ENCODE measurements at regions not wholly inside any gene's neighbourhood (a gene's known extent, or its start where the extent isn't known, plus 50 kb on each side); places are given as distances from the start of the nearest gene placed in this dataset.
"Not testable (repeated sequence)": the region's sequence is repeated elsewhere in the genome, so short reads cannot be mapped to it uniquely, and the experiment has no call there.

DNA sequence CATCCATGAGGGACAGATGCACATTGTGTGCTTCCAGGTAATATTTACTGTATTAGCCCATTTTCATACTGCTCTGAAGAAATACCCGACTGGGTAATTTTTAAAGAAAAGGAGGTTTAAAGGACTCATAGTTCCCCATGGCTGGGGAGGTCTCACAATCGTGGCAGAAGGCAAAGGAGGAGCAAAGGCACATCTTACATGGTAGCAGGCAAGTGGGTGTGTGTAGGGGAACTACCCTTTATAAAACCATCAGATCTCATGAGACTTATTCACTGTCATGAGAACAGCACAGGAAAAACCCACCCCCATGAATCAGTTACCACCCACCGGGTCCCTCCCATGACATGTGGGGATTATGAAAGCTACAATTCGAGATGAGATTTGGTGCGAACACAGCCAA lies 148.8 kb upstream of the FBXL17 start:
- DNase-seq (ENCODE audit: low read depth in 2 of 2), result no peak

DNA sequence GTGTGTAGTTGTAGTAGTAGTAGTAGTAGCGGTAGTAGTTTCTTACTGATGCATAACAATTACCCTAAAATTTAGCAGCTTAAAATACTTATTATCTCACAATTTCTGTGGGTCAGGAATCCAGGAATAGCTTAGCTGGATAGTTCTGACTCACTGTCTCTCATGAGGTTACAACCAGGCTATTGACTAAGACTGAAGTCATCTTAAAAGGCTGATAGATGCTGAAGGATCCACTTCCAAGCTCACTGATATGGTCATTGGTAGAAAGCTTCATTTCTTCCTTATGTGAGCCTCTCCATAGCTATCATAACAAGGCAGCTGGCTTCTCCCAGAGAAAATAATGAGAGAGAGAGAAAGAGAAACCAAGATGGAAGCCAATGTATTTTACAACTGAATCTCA lies 147.5 kb upstream of the FBXL17 start:
- DNase-seq (ENCODE audit: low read depth in 2 of 2), result no peak

DNA sequence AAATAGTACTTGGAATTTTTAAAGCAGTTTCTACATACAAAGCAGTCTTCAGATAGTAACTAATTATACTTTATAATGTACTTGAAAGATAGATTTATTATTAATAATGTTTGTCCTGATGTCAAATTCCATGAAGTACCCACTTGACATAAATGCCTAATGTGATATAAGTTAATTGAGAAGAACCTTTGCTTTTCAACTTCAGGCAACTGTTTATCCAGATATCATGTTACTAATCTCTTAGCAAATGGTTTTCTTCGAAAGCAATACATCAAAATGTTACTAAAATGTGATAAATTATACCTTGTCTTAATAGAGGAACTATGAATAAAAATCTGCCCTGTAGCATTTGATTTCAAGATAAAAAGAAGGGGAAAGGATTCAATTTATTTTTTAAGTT lies 146.8 kb upstream of the FBXL17 start:
- no peak for DNase-seq (ENCODE audit: low read depth in 2 of 2)

DNA sequence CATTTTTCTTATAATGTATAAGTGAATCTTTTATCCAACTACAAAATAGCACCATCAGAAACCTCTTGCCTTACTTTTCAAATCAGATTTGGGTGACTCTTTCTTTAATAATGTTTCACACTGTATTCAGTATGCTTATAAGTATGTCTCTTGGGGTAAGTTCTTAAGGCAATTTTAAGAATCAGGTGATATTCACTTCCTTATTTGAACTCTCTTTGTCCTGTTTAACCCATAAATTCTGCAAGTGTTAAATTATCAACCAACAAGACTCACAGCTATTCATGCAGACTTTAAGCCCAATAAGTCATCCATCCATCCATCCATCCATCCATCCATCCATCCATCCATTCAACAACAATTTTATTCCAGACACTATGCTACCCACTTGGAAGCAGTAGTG lies 142.7 kb upstream of the FBXL17 start:
- no peak for DNase-seq (ENCODE audit: low read depth in 2 of 2)

DNA sequence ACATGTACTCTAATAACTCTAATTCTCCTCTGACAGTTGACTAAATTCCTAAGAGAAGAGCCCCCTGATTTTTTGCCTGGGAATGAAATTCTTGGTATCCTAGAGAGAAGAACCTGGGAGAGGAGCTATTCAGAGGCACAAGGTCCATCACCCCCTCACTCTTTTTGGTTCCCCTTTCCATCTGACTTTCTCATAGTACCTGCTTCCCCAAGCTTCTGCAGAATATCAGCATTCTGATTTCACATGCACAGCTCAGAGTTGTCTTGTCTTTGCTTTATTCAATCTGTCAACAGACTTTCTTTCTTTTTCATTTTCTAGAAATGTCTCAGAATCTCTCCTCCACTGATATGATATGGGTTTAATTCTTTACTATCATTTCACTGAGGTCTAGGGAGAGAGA lies 141.5 kb upstream of the FBXL17 start:
- DNase-seq (ENCODE audit: low read depth in 2 of 2), result no peak

DNA sequence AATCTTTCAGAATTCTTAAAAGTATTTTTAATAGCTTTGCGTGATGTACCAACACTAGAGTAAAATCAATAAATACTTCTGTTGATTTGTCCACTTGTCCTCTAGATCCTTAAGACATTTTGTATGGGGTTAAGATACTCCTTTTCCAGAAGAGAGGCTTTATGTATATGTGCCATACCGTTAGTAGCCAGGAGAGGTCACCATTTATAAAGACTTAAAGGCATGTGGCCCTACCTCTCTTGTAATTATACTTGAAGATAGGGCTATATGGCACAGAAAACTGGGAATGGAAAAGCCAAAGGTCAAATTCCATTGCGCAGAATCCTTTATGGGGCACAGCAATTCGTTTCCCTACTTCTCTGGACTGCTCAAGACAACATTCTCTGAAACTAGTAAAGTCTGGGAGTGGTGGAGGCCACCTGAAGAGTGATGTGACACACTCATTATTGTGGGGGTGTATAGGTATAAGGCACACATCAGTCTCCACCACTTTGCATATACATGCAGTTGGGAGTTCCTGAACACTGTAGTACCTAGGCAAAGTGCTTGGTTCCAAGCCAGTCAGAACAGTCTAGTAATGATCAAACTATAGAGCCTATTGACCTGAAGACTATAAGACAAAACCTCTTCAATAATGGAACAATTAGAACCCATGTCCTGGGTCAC lies 140.1 kb upstream of the FBXL17 start:
- no peak for DNase-seq (ENCODE audit: low read depth in 2 of 2)

DNA sequence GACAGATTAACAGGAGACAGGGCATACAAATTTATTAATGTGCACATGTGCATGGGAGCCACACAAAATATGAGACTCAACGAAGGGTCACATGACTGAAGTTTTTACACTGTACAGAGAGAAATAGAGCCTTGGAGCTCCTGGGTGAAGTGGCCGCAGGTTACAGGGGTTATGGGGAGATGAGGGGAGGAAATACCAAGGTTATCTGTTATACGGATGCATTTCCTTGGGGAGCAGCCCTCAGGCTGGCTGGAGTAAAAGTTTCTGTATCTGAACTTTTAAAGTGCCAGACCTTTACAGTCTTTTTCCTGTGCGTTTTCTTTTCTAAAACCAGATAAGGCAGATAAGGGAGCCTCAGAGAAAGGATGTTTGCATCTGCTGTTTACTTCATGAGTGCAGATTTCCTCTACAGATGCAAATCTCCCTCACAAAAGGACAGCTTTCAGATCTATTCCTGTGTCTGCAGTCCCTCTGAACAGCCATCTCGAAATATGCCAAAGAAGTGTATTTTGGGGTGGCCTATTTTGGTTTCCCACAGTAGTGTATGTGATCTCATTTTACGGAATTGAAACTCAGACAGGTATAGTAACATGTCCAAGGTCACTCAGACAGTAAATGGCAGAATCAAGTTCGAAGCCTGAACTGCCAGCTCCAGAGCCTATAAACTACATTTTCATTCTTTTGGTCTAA lies 139.3 kb upstream of the FBXL17 start:
- DNase-seq (ENCODE audit: low read depth in 2 of 2), result no peak

DNA sequence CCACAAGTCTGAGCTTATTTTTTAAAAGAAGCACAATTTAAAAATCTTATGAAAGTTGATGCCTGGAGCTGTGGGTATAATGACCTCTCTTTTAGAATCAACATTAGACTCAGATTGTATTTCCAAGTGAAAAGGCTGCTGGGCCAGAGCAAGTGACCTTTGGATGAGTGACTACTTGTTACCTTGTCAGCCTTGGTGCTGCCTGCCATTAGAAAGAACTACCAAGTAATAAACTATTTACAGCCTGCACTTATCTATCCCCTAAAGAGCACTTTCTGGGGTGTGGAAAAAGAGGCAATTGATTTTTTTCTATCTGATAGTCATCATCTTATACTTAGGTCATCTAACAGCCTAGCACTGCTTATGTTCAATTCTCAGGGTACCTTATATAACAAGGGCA lies 134.9 kb upstream of the FBXL17 start:
- DNase-seq (ENCODE audit: low read depth in 2 of 2), result no peak

DNA sequence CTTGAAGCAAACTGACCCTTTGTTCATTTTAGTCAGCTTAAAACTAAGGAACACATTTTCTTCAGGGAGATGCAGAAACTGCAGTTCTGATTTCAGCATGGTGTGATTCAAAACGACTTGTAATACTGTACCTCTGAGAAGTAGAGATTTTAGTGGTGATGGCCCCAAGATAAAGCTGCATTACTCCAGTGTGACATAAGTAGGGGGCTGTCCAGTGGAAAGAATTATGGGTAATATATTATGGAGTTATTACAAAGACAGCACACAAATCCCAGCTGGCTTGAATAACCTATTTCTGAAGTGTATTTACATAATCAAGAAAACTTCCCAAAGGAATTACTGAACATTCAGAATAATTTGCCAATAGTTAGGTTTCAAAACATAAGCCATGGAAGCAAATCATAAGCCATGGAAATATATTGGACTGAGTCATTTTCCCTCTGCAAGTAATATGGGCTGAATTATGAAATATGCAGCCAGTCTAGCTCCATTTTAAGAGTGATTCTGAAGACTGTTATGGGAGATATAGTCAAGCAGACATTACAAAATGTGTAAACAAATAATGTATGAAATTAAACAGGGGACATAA lies 133.7 kb upstream of the FBXL17 start:
- DNase-seq (ENCODE audit: low read depth in 2 of 2), result no peak

DNA sequence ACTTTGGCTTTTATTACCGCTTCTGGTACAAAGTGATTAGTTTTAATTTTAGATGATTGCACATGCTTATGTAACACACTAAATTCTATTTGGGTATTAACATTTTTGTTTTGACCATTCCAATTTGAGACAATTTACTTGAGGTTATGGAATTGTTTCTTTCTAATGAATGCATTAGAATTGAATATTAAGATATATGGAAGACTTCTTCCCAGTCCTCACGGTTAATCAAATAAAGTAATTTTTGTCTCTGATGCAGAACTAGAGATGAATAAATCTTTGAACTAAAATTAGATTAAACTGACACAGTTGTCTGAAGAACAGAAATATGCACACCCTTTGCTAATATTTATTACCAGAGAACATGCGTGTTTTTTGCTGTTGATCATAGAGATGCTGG lies 127.1 kb upstream of the FBXL17 start:
- no peak for DNase-seq (ENCODE audit: low read depth in 2 of 2)

DNA sequence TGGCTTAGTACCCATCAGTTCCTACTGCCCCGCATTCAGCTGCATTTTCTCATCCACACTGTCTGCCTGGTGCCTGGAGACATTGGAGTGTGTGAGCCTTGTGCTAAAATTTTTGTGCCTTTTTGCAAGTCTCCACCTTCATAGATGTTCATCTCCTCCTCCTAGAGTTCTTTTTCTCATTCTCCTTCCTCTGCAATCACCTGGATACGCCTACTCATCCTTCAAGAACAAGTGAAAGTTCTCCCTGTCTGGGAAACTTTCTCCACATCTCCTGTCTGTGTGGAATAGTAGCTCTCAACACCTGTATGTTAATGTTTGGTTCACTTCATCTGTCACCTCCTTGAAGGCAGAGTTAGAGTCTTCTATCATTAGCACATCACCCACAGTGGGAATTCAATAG lies 125.7 kb upstream of the FBXL17 start:
- DNase-seq (ENCODE audit: low read depth in 2 of 2), result no peak

DNA sequence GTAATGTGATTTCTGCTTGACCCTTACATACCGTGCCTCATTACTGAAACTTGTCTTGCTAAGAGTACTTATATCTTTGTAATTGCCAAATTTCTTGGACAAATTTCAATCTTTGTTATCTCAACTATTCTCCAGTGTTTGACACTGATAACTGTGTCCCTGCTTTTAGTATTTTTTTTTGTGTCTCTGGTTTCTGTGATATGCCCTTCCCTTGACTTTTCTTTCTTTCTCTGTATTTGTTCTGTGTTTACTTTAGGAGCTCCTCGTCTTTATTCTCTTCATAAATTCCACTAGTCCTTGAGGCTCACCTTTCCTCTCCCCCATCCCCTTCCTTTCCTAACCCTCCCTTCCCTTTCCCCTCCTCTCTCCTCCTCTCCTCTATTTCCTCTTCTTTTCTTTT lies 123.7 kb upstream of the FBXL17 start:
- no peak for DNase-seq (ENCODE audit: low read depth in 2 of 2)

DNA sequence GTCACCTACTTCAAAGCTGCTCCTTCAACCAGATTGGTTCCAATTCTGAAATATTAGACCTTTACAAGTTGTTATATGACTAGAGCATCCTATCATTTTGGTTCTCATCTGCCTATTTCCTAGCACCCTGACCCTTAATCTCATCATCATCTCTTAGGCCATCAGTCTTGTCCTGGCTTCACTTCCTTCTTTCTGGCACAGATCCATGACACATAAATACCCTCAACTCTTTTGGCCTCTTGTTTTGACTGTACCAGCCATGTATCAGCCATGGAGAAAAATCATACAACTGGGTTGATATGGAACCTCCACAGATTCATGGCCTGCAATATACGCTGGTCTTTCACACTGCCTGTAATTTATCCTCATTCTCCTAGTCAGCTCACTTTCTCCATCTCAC lies 123.1 kb upstream of the FBXL17 start:
- no peak for DNase-seq (ENCODE audit: low read depth in 2 of 2)

DNA sequence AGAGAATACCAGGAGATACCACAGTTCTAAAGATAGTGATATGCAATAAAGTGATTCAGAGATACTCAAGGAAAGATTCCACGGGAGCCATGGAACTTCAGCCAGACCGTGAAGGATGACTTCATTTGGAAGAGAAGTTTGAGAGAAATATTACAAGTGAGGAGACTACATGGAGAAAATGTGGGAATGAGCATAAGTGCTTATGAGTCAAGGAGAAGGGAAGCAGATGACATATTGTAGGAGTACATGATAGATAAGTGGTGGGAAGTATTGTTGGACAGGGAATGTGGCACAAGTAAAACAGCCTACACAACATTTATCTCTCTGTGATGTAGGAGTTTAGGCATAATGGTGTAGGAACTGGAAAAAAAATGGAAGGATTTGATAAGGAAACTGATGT lies 122.1 kb upstream of the FBXL17 start:
- no peak for DNase-seq (ENCODE audit: low read depth in 2 of 2)

DNA sequence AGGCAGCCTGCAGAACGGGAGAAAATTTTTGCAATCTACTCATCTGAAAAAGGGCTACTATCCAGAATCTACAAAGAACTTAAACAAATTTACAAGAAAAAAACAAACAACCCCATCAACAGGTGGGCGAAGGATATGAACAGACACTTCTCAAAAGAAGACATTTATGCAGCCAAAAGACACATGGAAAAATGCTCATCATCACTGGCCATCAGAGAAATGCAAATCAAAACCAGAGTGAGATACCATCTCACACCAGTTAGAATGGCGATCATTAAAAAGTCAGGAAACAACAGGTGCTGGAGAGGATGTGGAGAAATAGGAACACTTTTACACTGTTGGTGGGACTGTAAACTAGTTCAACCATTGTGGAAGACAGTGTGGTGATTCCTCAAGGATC lies 113.7 kb upstream of the FBXL17 start:
- DNase-seq (ENCODE audit: low read depth in 2 of 2), result not testable (repeated sequence)

DNA sequence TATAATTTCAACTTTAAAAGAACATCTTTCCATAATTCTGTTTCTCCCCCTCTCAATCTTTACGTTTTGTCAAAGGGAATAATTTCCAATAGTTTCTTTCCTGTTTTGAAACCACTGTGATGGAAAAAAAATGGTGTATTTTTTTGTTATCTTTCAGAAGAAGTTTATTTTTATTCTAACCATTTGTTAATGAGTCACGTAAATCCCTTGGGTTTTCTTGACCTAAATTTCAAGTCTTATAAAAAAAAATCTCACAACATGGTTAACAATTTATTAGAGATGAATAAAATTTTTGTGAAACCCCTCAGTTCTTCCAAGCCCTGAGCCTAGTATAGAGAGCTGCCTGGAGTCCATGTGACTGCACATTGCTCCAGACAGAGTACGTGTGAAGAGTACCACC lies 106.1 kb upstream of the FBXL17 start:
- DNase-seq (ENCODE audit: low read depth in 2 of 2), result no peak

DNA sequence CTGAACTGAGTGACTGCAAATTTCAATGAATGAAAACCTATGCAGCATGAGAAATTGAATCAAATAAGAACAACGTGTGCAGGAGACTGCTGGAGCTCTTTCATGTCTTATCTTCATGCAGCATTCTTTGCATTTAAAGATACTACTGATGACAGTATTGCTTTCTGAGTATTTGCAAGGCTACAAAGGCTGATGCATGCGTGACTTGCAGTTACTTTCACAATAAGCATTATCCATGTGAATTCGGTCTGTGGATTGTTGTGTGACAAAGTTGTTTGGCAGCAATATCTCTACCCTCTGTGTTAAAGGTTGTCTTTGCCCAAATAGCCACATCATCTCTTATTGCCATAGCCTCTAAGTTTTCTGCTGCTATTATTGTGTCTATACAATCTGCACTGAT lies 102.1 kb upstream of the FBXL17 start:
- no peak for DNase-seq (ENCODE audit: low read depth in 2 of 2)

DNA sequence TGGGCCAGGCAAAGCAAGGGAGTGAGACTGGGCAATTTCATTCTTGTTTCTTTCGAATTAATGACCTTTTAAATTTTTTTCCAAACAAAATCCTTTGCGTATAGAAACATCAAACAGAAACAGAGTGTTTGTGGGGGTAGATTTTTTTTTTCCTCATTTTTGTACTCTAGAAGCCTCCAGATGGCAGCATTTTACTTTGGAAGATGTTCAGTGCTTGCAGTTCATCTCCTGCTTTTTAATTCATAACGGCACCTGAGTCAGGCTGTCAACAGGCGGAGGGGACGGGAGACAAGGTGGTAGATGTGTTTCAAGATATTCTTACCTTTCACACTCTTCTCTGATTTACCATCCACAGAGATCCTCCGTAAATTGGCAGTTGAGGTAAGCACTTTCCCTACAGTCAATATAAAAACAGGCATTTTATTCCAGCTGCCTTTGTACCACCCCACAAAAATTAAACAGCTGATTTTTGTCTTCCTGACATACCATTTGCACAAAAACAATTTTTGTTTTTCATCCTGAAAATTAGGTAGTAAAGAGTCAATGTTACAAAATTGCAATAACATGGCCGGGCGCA lies 99.5 kb upstream of the FBXL17 start:
- no peak for DNase-seq (ENCODE audit: low read depth in 2 of 2)

DNA sequence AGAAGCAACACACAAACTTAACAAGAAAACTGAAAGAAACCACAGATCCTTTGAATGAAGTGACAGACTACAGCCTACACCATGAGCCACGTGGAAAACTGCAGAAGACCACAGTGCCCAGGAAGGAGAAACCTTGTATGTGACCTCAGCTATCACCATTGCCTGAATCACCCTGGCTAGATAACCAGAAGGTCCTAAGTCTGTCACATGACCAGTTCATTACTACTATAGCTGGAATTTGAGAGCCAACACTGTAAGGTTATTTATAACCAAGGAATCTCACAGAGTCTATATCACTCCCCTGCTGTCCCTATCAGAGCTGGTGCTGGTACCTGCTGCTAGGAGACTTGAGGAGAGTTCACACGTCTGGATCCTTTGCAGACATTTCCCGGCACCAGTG lies 90.3 kb upstream of the FBXL17 start:
- no peak for DNase-seq (ENCODE audit: low read depth in 2 of 2)

DNA sequence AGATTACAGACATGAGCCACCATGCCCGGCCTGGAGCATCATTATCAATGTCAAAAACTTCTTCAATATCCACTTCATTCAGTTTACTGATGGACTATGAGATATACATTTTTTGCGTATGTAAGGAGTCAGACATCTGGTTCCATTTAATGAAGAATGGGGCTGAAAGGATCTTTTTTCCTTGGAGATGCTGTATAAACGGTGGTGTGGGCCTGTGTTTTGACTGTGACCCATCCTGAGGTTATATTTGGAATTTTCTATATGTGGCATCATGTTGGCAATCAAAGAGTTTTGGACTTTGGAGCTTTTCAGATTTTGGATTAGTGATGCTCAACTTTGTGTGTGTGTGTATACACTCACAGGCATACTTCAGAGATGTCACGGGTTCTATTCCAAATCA lies 85.7 kb upstream of the FBXL17 start:
- DNase-seq (ENCODE audit: low read depth in 2 of 2), result no peak

DNA sequence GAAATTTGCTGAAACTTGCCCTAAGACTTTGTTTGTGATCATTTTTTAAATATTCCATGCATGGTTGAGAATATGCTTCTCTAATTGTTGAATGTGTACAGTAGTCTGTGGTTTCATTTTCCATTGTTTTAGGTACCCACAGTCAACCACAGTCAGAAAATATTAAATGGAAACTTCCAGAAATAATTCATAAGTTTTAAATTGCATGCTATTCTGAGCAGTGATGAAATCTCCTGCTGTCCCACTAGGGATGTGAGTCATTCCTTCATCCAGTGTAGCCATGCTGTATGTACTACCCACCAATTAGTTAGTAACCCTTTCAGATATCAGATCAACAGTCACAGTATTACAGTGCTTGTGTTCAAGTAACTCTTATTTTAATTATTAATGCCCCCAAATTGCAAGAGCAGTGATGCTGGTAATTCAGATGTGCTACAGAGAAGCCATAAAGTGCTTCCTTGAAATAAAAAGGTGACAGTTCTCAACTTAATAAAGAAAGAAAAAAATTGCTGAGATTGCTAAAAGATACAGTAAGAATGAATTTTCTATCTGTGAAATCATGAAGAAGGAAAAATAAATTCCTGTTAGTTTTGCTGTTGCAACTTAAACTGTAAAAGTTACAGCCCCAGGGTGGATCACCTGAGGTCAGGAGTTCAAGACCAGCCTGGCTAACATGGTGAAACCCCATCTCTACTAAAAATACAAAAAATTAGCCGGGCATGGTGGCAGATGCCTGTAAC lies 79.9 kb upstream of the FBXL17 start:
- DNase-seq (ENCODE audit: low read depth in 2 of 2), result no peak

DNA sequence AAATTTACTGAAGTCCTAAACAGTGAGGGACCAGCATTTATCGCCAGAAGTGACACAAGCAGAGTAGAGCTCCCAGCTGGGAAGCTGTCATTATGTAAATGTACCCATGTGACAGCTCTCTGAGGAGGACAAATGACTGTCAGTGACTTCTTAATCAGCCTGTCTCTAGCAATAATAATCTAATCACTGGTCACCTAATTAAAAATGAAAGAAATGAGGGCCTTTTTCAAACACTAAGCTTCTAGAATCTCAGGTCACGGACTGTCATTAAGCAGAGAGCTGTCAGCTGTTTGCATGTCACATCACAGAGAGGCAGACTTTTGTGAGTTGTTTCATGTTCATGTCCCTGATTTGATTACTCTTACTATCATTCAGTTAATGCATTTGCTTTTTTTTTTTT lies 77.9 kb upstream of the FBXL17 start:
- no peak for DNase-seq (ENCODE audit: low read depth in 2 of 2)

DNA sequence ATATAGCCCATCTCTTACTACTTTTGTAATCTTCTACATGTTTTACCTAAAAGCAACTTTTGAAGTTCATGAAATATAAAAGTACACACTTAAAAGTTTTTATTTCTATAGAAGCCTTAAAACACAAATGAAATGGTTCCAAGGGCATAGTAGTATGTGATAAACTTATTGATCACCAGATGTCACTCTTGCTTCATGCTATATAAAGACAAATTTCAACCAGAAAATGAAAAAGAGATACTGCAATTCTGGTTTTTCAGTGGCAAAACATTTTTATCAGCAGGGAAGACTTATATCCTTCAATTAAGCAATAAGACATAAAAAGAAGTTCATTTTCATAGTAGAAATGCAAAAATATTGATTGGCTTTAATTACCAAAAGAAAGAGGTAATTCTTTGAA lies 69.4 kb upstream of the FBXL17 start:
- no peak for DNase-seq (ENCODE audit: low read depth in 2 of 2)
